T-cell (primary cell): ENCODE measurements at regions not wholly inside any gene's neighbourhood (a gene's known extent, or its start where the extent isn't known, plus 50 kb on each side); places are given as distances from the start of the nearest gene placed in this dataset.

Experiments used
- ATAC-seq, 4 experiments: fragments of 200-7000 bp in 3 of 4; fragments of 150-1000 bp in 1 of 4; cut with Tn5 transposase; replicated peaks in 1 of 4; 1 replicate in 3 of 4; 2 replicates in 1 of 4; pipeline ENCODE4 v1.10.0; 2021; ENCODE audit warnings: moderate library complexity in 3 of 4, mild to moderate bottlenecking in 2 of 4, moderate number of reproducible peaks in 1 of 4
- CTCF ChIA-PET, 2 donors: fragments of 300-600 bp; sonication (Branson Sonifier 250); formaldehyde crosslinking; loops; one replicate each; lab custom pipeline; 2022; ENCODE audit warnings: antibody characterized with exemption in 2 of 2; lab: Charles Lee
- POLR2A ChIA-PET, 2 donors: fragments of 300-600 bp; sonication (Branson Sonifier 250); formaldehyde crosslinking; loops; one replicate each; lab custom pipeline; 2022; ENCODE audit warnings: antibody characterized with exemption in 2 of 2; lab: Charles Lee
- DNase-seq, 35 experiments: peaks; one replicate each; pipeline versions ENCODE4 v3.0.0 to v3.0.0-alpha.2; 2013 to 2023
- H3K27ac ChIP-seq: one replicate; pipeline ENCODE4 v1.5.1; 2013; ENCODE audit warnings: low read length
- H3K27me3 ChIP-seq, 2 experiments: replicated peaks in 1 of 2; 1 replicate in 1 of 2; 2 replicates in 1 of 2; pipeline versions ENCODE4 v1.6.1 to v1.7.0; 2013; ENCODE audit warnings: low read length in 1 of 2, mixed read lengths in 1 of 2; ENCODE audit not compliant: control insufficient read depth in 2 of 2, insufficient read depth in 2 of 2; ENCODE audit errors: extremely low read depth in 1 of 2
- H3K36me3 ChIP-seq, 2 donors: 1 replicate in 1 of 2; 2 replicates in 1 of 2; pipeline versions ENCODE4 v1.6.1 to v1.7.0; 2013; ENCODE audit warnings: low read length in 1 of 2; ENCODE audit not compliant: control insufficient read depth in 2 of 2, insufficient read depth in 1 of 2; ENCODE audit errors: extremely low read depth in 1 of 2
- H3K4me1 ChIP-seq, 2 experiments: 1 replicate in 1 of 2; 2 replicates in 1 of 2; pipeline versions ENCODE4 v1.6.1 to v1.7.0; 2013; ENCODE audit warnings: low read length in 2 of 2, mixed read lengths in 1 of 2; ENCODE audit not compliant: insufficient read depth in 2 of 2, control insufficient read depth in 1 of 2; ENCODE audit errors: extremely low read depth in 1 of 2
- H3K4me3 ChIP-seq, 2 donors: 1 replicate in 1 of 2; 2 replicates in 1 of 2; pipeline versions ENCODE4 v1.5.1 to v1.7.0; 2013; ENCODE audit warnings: mild to moderate bottlenecking in 2 of 2, low read length in 1 of 2, moderate library complexity in 1 of 2; ENCODE audit not compliant: control insufficient read depth in 1 of 2; ENCODE audit errors: extremely low read depth in 1 of 2
- H3K9me3 ChIP-seq: 2 replicates; pipeline ENCODE4 v1.7.0; 2013
- H3K27ac Mint-ChIP-seq, 2 donors: one replicate each; pipeline ENCODE4 v1.8.0; 2020 to 2021; ENCODE audit warnings: mild to moderate bottlenecking in 2 of 2, mixed read lengths in 2 of 2
- H3K27me3 Mint-ChIP-seq, 2 donors: one replicate each; pipeline ENCODE4 v1.8.0; 2021 to 2022; ENCODE audit warnings: mixed read lengths in 2 of 2
- H3K36me3 Mint-ChIP-seq: one replicate; pipeline ENCODE4 v1.8.0; 2021; ENCODE audit warnings: mixed read lengths
- H3K4me1 Mint-ChIP-seq, 3 donors: one replicate each; pipeline ENCODE4 v1.8.0; 2020 to 2022; ENCODE audit warnings: mixed read lengths in 3 of 3, mild to moderate bottlenecking in 1 of 3
- H3K4me3 Mint-ChIP-seq, 3 donors: one replicate each; pipeline ENCODE4 v1.8.0; 2020 to 2022; ENCODE audit warnings: mild to moderate bottlenecking in 3 of 3, mixed read lengths in 3 of 3, moderate library complexity in 3 of 3
- H3K9me3 Mint-ChIP-seq, 3 donors: one replicate each; pipeline ENCODE4 v1.8.0; 2020 to 2022; ENCODE audit warnings: mixed read lengths in 3 of 3
- WGBS: methylation state at CpG from one replicate; pipeline ENCODE4 v1.1.5; 2013; ENCODE audit warnings: missing lambda C conversion rate; ENCODE audit not compliant: insufficient coverage; 5-methylcytosine and 5-hydroxymethylcytosine counted together

DNA sequence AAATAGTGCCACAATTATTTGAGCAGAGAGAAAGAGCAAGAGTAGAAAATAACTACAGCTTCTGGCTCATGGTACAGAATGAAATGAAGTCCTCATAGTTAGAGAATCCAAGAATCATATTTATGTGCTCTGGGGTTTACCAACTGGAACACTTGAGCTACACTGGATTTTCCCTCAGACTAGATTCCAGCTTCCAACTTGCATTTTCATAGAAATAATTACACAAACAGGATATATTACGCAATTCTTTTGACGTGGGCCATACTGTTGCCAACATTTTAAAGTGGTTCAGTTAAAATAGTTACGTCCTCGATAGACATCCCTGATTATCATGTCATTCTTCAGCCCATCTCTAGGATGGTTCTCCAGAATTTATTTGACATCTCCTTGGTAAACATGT, 129.2 kb downstream of the ETAA1 start:
- Histone ChIP-seq H3K4me1 (no peaks in the 10 kb centered on the region), H3K36me3 (no peaks in the 10 kb centered on the region), H3K27me3 (no peaks in the 10 kb centered on the region), H3K9me3 (no peaks in the 10 kb centered on the region), H3K27ac (no peak overlapping the region), H3K4me3 (no peak overlapping the region)
- 77% methylated on average over 4 of the region's 4 CpGs for WGBS
- ChIA-PET POLR2A (no interaction called here), CTCF (no interaction called here)
- H3K4me3 Mint-ChIP-seq: no peak overlapping the region
- DNase-seq (no peak), ATAC-seq (no peak)
- H3K9me3 Mint-ChIP-seq: peaks cover 0 to 3% (median 0%) of the 10 kb centered on the region in 3 donors
- H3K27me3 Mint-ChIP-seq: no peaks in the 10 kb centered on the region
- no peak overlapping the region for H3K27ac Mint-ChIP-seq
- H3K36me3 Mint-ChIP-seq: no peaks in the 10 kb centered on the region
- H3K4me1 Mint-ChIP-seq: no peaks in the 10 kb centered on the region

DNA sequence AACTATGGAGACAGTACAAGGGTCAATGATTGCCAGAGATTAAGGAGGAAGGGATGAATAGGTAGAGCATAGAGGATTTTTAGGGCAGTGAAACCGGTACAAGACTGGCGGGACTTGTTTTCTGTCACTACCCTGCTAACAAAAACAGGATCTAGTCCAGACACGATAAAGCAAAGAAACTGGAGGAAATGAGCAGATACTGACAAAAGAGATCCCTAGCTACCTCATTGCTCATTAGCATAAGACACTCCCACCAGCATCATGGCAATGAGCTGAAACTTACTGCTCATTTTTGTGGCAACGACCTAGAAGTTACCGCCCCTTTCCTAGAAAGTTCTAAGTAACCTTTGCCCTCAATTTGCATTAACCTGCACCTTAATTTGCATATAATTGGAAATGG, 131.2 kb downstream of the ETAA1 start:
- POLR2A ChIA-PET: no interaction called here
- Histone ChIP-seq H3K4me3 (no peak overlapping the region), H3K27me3 (no peaks in the 10 kb centered on the region), H3K4me1 (no peaks in the 10 kb centered on the region), H3K36me3 (no peaks in the 10 kb centered on the region), H3K9me3 (no peaks in the 10 kb centered on the region), H3K27ac (no peak overlapping the region)
- ATAC-seq (no peak), DNase-seq (no peak)
- CTCF ChIA-PET: no interaction called here
- Mint-ChIP-seq H3K4me3 (no peak overlapping the region), H3K36me3 (no peaks in the 10 kb centered on the region), H3K27ac (no peak overlapping the region), H3K4me1 (no peaks in the 10 kb centered on the region), H3K27me3 (no peaks in the 10 kb centered on the region), H3K9me3 (peaks cover 0 to 3% (median 0%) of the 10 kb centered on the region in 3 donors)
- 86% methylated on average over 1 of the region's 5 CpGs for WGBS

DNA sequence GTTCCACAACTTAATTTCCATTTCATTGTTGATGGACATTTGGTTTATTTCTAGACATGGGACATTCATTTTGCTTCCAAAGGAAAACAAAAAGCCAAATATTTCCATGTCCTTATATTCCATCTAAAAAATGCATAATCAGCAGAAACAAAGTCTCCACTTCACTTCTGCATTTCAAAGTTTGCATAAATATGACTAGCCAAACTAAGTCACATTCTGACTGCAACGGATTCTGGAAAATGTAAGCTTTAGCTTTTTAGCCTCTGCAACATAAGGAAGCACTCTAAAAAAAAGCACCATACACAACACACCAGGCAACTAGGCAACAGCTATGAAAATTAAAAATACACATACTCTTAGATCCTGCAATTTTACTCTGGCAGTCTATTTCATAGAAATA, 135.3 kb downstream of the ETAA1 start:
- Histone ChIP-seq H3K9me3 (no peaks in the 10 kb centered on the region), H3K4me3 (no peak overlapping the region), H3K27me3 (no peaks in the 10 kb centered on the region), H3K36me3 (no peaks in the 10 kb centered on the region), H3K27ac (no peak overlapping the region), H3K4me1 (no peaks in the 10 kb centered on the region)
- 80% methylated on average over 1 of the region's 1 CpG for WGBS
- ChIA-PET POLR2A (no interaction called here), CTCF (no interaction called here)
- no peaks in the 10 kb centered on the region for H3K4me1 Mint-ChIP-seq
- ATAC-seq (no peak), DNase-seq (no peak)
- no peak overlapping the region for H3K4me3 Mint-ChIP-seq
- H3K27me3 Mint-ChIP-seq: no peaks in the 10 kb centered on the region
- no peaks in the 10 kb centered on the region for H3K9me3 Mint-ChIP-seq
- H3K36me3 Mint-ChIP-seq: no peaks in the 10 kb centered on the region
- H3K27ac Mint-ChIP-seq: no peak overlapping the region

DNA sequence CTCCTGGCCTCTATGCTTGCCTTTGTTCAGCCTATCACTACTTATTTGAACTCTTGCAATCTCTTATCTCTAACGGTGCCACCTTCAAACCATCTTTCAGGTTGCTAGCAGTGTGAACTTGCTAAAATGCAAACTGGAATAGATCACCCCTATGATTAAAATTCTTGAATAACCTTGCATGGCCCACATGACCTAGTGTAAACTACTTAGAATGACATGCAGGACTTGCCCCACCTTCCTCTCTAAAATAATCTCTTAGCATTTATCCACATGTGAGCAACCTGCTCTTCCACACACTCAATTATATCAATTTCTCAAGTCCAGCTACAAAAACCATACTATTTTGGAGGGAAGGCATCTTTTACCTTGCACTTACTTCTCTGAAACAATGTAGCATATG, 137.6 kb downstream of the ETAA1 start:
- no peaks in the 10 kb centered on the region for H3K27me3 Mint-ChIP-seq
- Histone ChIP-seq H3K36me3 (no peaks in the 10 kb centered on the region), H3K4me3 (no peak overlapping the region), H3K4me1 (no peaks in the 10 kb centered on the region), H3K27ac (no peak overlapping the region), H3K27me3 (no peaks in the 10 kb centered on the region), H3K9me3 (no peaks in the 10 kb centered on the region)
- 100% methylated on average over 1 of the region's 1 CpG for WGBS
- no peak overlapping the region for H3K27ac Mint-ChIP-seq
- ChIA-PET CTCF (no interaction called here), POLR2A (no interaction called here)
- H3K36me3 Mint-ChIP-seq: no peaks in the 10 kb centered on the region
- H3K4me1 Mint-ChIP-seq: no peaks in the 10 kb centered on the region
- no peak overlapping the region for H3K4me3 Mint-ChIP-seq
- ATAC-seq (no peak), DNase-seq (no peak)
- H3K9me3 Mint-ChIP-seq: peaks cover 2 to 17% (median 11%) of the 10 kb centered on the region in 3 donors

DNA sequence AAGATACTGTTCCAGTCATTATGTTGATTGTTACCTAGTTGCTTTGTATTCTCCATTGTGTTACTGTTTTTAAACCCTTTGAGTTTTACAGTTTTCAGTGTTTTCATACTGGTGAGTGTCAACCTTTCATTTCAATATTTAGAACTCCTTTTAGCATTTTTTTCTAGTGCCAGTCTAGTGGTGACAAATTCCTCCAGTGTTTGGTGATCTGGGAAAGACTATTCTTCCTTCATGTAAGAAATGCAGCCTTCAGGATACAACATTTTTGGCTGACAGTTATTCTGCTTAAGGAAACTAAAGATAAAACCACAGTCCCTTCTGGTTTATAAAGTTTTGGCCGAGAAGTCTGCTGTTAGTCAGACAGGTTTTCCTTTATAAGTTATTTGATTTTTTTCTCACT, 143.8 kb downstream of the ETAA1 start:
- peaks cover 0 to 5% of the 10 kb centered on the region in 2 experiments for H3K27me3 ChIP-seq
- Mint-ChIP-seq H3K36me3 (no peaks in the 10 kb centered on the region), H3K4me1 (no peaks in the 10 kb centered on the region), H3K27me3 (peaks cover 0 to 8% of the 10 kb centered on the region in 2 donors), H3K4me3 (no peak overlapping the region), H3K9me3 (peaks cover 8 to 27% (median 11%) of the 10 kb centered on the region in 3 donors), H3K27ac (no peak overlapping the region)
- H3K4me1 ChIP-seq: no peaks in the 10 kb centered on the region
- no CpG with 5 or more reads among the region's 1 CpG for WGBS
- no peaks in the 10 kb centered on the region for H3K36me3 ChIP-seq
- ATAC-seq (no peak), DNase-seq (no peak)
- POLR2A ChIA-PET: no interaction called here
- CTCF ChIA-PET: no interaction called here
- no peak overlapping the region for H3K27ac ChIP-seq
- H3K9me3 ChIP-seq: no peaks in the 10 kb centered on the region
- no peak overlapping the region for H3K4me3 ChIP-seq

DNA sequence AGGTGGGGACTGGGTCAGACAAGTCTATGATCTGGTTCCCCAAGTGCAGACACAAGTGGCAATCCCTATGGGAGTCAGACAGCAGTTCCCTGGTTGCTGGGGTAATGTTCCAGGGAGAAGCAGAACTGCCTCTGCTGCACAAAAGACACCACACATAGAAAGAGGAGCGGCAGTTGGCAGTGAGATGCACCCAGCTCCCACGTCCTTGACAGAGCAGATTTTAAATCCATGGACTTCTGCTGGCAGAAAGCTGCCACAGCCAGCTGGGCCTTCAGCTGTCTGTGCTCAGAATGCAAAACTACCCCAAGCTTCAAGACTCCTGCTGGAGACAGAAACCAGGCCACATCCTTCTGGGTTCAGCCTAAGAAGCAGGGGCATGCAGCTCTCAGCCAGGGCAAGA, 147.2 kb downstream of the ETAA1 start:
- Histone ChIP-seq H3K36me3 (no peaks in the 10 kb centered on the region), H3K27ac (no peak overlapping the region), H3K27me3 (peaks cover 0 to 5% of the 10 kb centered on the region in 2 experiments), H3K4me3 (no peak overlapping the region), H3K9me3 (no peaks in the 10 kb centered on the region), H3K4me1 (no peaks in the 10 kb centered on the region)
- ChIA-PET CTCF (no interaction called here), POLR2A (no interaction called here)
- ATAC-seq (no peak), DNase-seq (no peak)
- Mint-ChIP-seq H3K9me3 (peaks cover 5 to 14% (median 5%) of the 10 kb centered on the region in 3 donors), H3K36me3 (no peaks in the 10 kb centered on the region), H3K27ac (no peak overlapping the region), H3K4me1 (no peaks in the 10 kb centered on the region), H3K4me3 (no peak overlapping the region), H3K27me3 (peaks cover 0 to 8% of the 10 kb centered on the region in 2 donors)
- 20% methylated on average over 1 of the region's 2 CpGs for WGBS
